Colon (tissue), 2 donors: ENCODE measurements at regions not wholly inside any gene's neighbourhood (a gene's known extent, or its start where the extent isn't known, plus 50 kb on each side); places are given as distances from the start of the nearest gene placed in this dataset.

ENCODE experiments used
- FAIRE-seq: peaks from 2 replicates; lab custom pipeline; 2012; peaks lifted over from hg19 to GRCh38; lab: Jason Lieb, UNC
- donor health status: control.
- donor health status: control.

DNA sequence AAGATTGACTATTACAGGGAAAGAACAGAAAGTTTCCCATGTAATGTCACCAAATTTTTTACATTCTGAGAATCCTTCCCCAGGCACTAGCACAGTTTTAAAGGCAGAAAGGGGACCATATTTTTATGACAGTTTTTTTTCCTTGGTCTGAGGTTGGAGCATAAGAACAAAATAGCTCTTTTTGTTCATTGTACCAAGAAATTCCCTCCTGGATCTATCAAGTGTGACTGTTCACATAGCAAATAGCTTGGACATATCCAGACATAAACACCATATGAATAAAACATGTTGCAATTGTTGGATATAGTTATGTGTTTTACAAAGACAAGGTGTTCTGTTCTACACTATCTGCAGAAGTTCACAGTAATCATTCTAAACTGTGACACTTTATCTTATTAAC is 182.4 kb upstream of the ADGRL2 start:
- no peak for FAIRE-seq

GRCh38 chr1:81617308-81617967 is 183.3 kb upstream of the ADGRL2 start:
- FAIRE-seq, result no peak

- no peak for FAIRE-seq
These were observed 186.9 kb upstream of the ADGRL2 start for GRCh38 chr1:81613803-81614202.

- no peak for FAIRE-seq
These were observed 192.8 kb upstream of the ADGRL2 start for GRCh38 chr1:81607924-81608323.

- FAIRE-seq, result no peak
These were observed 193.6 kb upstream of the ADGRL2 start for GRCh38 chr1:81607086-81607485.

DNA sequence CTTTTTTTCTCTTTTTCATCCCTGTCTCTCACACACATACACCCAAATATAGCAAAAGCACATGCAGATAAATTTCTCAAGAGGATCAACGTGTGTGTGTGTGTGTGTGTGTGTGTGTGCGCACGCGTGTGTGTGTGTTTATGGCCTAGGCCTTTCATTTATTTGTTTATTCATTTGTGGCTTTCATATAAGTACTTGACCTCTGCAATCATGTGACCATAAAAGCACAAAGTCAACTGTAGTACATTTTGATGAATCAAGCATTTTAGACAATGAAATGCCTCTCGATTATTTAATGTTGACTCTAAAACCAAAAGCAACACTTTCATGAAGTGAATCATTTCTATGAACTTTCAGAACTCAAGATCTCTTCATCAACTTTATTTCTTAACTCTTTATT is 194.1 kb upstream of the ADGRL2 start:
- FAIRE-seq, result no peak

GRCh38 chr1:81605023-81605422 is 195.7 kb upstream of the ADGRL2 start:
- no peak for FAIRE-seq

DNA sequence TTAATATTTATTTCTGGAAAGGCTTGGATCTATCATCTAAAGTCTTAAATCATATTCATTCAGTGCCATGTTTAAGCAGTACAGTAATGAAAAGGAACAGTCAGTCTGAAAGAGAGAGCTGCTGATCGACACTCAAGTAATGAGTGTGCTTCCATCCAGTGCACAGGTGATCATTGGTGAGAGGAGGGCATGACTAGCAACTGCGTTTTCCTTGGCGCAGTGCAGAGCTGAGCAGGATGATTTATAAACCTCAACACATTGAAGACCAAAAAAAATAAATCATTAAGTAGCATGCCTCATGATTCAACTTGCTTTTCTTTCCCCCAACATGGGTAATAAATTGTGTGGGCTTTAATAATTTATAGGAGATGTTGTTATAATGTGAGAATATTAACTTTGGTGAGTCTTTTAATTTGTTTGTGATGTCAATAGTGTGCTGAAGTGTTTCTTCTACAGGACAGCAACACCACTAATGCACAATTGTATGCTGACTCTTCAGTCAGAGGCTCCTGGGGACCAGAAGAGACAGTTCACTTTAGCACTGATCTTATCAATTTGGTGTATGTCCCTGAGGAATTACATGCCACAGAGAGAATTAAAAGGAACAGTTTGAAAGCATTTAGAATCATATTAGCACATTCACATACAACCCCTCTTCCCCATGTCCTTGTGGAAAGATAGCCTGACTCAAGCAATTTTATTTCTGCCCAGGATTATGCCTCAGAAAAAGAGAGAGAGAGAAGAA is 199.7 kb upstream of the ADGRL2 start:
- no peak for FAIRE-seq

GRCh38 chr1:81600363-81600762 is 200.4 kb upstream of the ADGRL2 start:
- FAIRE-seq, result no peak

- FAIRE-seq, result no peak
These were observed 202.1 kb upstream of the ADGRL2 start for GRCh38 chr1:81598623-81599022.

DNA sequence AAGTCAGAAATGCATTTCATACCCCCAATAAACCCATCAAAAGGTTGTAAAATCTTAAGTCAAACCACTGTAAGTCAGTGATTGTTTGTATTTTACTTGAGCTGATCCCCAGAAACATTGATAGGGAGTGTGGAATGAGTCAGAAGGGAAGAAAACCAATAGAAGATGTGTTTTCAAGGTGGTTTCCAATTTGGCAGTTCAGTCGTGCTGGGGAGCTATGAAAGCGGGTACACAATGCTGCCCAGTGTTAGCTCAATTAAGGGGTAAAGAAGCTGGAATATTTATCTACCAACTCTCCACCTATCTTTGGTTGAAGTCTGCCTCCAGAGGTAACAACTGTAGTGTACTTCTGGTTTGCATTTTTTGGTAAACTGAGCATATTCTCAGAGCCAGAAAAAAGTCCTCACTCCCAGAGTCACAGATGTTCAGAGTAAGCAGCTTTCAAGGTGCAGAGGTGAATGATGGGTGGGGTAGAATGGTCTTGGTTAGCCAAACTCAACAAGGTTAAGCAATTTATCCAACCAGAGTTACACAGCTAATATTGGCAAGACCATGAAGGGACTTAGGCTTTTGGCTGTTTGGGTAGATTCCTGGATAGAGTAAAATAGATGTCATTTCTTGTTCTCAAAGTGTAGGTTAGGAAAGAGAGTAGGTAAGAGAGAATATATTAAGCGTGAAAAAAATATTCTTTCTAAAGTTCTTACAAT is 202.9 kb upstream of the ADGRL2 start:
- no peak for FAIRE-seq

- no peak for FAIRE-seq
These were observed 204.4 kb upstream of the ADGRL2 start for GRCh38 chr1:81596341-81596740.

DNA sequence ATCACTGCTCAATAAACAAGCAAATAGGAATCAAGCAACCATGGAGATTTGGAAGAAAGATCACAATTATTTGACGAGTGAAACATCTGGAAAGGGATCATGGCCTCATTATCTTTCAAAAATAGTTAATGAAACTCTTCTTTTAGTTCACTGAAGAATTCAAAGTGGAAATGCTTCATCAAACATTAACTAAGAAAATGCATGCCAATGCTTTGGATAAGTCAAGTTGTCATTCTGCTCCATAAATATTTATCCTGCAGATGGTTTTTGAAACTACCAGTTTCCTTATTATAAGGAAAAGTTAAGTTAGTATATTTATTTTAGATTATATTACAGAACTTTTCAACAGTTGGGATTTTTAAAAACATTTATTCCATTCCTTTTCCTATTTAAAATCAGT is 206.5 kb upstream of the ADGRL2 start:
- no peak for FAIRE-seq

GRCh38 chr1:81592233-81592632 is 208.5 kb upstream of the ADGRL2 start:
- no peak for FAIRE-seq

DNA sequence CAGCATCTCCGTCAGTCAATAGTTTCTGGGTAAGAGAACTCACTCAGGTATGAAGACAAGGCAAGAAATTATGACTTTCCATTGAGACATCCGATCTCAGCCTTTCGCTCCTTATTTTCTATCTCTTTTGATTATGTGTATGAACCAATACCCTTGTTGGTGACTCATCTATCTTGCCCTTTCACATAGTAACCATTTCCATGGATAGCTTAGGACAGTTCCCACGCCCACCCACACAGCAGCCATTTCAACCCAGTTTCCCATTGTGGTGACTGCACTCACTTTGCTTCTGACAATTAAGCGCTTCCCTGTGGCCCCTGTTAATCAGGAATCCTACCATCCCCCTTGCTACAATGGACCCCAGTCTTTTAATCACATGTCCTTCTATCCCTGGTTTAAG is 210.6 kb upstream of the ADGRL2 start:
- FAIRE-seq, result no peak

- FAIRE-seq, result no peak
These were observed 212.6 kb upstream of the ADGRL2 start for GRCh38 chr1:81588149-81588548.

DNA sequence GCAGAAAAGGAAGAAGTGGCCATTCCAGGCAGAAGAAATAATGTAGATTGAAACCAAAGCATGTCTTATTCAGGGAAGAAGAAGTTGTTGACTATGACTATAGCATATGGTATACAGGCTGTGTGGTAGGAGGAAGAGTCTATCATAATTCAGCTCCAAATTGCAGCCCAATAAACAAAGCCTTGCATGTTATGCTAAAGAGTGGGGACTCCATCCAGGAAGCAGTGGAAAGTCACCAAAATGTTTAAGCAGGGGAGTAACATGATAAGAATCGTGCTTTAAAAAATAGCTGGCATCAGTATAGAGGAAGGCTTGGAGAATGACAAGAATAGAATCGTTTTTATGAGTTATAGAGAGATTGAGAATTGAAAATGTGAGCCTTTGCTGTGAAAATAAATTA is 213.3 kb upstream of the ADGRL2 start:
- FAIRE-seq, result no peak

DNA sequence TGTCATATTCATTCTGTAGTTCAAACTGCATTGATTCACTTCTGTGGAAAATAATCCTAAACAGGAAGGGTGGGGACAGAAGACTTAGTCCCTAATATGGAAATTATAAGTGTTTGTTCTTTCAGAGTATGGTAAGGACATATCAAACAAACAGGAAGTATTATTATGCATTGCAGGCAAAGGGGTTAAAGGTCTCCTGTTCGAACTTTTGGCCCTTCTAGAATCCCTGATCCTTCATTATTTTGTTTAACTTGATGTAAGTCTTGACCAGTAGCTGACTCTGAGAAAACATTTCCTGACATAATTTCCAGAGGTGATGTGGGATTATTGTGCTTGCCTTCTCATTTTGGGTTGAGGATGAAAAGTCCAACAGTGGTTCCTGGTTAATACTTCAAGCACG is 215.4 kb upstream of the ADGRL2 start:
- no peak for FAIRE-seq

- no peak for FAIRE-seq
These were observed 216.3 kb upstream of the ADGRL2 start for GRCh38 chr1:81584398-81584797.

DNA sequence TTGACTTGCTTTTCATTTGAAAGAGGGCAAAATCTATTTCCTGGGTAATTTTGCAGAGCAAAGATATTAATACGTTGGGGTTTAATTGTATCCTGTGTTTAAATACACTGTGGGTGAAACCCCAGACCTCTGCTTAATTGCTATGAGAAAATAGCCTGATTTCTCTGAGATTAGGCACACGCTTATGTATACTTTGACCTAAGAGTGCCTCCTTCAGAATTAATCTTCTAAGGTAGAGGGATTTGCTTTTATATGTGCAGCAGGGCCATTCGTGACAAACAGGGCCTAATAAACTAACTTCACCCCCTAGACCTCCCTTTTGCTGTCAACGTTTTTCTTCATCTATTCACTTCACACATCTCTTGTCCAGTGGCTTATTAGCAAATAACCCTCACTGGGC is 216.9 kb upstream of the ADGRL2 start:
- FAIRE-seq, result no peak

DNA sequence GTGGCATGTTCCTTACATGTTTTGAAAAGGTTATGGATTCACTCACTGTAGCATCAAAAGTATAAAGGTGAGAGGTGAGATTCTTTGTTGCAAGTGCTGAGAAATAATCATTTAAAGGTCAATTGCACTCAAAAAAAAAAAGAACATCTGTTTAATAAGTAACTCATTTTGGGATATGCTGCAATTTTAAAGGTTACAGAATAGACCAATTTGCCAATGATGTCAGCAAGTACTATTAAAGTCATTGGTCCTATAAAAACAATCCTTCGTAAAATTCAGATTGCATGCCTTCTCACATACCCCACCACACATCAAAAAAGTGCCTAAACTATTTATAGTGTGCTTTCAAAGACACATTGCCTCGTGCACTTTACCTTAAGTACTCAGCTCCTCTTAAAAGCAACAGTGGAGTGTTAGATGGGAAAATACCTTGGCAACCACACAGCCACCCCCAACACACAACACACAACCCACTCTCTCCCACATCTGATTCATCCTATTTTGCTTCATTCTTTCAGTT is 218.2 kb upstream of the ADGRL2 start:
- FAIRE-seq, result no peak

- FAIRE-seq, result no peak
These were observed 221.9 kb upstream of the ADGRL2 start for GRCh38 chr1:81578867-81579266.

GRCh38 chr1:81577004-81577697 is 223.6 kb upstream of the ADGRL2 start:
- FAIRE-seq, result no peak
